Islet of Langerhans (tissue), 1 donor: ENCODE measurements at regions not wholly inside any gene's neighbourhood (a gene's known extent, or its start where the extent isn't known, plus 50 kb on each side); places are given as distances from the start of the nearest gene placed in this dataset.

Experiments used
- FAIRE-seq: peaks from one replicate; lab custom pipeline; 2011; peaks lifted over from hg19 to GRCh38; lab: Jason Lieb, UNC

DNA sequence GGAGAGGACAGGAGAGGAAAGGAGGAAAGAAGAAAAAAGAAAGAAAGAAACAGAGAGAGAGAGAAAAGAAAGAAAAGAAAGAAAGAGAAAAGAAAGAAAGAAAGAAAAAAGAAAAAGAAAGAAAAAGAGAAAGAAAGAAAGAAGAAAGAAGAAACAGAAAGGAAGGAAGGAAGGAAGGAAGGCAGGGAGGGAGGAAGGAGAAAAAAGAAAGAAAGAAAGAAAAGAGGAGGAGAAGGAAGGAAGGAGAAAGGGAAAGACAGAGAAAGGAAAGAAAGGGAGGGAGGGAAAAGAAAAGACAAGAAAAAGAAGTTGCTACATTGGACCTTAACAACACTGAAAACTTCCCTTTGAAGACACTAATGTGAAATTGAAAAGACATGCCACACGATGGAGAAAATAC lies 56.6 kb upstream of the CCL2 start:
- FAIRE-seq, result no peak

DNA sequence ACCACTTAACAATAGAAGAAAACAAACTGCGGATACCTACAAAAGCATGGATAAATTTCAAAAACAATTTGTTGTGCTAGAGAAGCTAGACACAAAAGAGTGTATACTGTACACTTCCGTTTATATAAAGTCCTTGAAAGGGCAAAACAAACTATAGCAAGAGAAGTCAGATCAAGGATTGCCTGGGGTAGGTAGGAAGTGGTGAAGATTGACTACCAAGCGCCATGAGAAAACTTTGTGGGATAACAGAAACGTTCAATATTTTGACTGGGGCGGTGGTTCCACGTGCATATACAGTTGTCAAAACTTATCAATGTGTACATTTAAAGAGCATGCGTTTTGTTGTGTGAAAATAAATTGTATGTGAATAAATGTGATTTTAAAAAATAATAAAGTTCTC lies 55.6 kb upstream of the CCL2 start:
- FAIRE-seq, result no peak

DNA sequence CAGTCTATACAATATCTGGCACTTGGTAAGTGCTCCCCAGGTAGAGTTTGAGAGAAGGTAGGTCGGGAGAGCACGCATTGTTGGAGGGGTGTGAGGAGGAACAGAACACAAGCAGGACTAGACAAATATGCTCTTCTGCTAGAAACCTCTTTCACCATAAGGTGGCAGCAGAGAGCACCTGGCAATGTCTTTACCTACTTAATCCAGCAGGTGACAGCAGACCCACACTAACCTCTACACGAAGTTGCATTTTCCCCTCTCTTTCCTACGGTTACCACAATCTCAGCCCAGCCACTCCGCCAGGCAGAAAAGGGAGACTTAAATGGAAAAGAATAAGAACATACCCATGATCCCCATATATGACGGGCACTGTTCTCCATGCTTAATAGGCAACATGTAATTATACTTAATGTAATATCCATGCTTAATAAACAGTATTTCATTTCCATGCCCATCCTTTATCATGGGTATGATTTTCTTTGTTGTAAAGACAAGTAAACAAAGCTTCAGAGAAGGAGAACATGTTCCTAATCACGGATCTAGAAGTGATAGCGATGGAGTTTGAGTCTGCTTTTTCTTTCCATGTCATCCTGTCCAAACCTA lies 55.1 kb upstream of the CCL2 start:
- peak; percentile 89 for FAIRE-seq

DNA sequence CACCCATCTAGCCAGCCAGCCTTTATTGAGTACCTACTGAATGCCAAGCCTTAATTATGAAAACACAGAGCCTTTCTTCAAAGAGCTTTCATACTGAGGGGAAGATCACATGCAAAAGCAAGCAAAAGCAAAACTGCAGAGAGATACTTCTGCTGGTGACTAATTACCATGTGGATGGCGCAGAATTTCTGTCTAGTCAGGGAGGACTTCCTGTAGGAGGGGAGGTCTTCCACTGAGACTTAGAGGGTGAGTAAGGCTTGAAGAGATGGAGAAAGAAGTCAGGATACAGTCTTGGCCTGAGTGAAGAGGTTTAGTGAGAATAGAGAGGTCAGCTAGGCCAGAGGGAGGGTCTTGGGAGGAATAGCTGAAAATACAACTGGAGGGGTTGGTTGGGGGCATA lies 53.9 kb upstream of the CCL2 start:
- FAIRE-seq, result no peak

DNA sequence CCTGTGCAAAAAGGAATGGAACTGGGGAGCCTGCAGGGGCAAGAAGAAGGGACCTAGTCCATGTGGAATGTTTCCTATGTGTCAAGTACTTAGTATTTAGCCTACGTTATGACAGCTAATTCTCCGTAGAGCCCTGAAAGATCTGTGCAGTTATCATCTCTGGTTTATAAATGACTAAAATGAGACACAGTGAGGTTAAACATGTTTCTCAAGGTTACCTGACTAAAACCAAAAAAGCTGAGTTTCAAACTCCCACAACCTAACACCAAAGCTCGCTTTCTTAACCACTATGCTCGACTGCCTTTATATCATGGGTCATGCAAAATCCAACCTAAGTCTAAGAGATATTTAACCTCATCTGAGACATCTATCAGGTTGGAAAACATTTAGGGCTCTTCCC lies 53.3 kb upstream of the CCL2 start:
- no peak for FAIRE-seq

DNA sequence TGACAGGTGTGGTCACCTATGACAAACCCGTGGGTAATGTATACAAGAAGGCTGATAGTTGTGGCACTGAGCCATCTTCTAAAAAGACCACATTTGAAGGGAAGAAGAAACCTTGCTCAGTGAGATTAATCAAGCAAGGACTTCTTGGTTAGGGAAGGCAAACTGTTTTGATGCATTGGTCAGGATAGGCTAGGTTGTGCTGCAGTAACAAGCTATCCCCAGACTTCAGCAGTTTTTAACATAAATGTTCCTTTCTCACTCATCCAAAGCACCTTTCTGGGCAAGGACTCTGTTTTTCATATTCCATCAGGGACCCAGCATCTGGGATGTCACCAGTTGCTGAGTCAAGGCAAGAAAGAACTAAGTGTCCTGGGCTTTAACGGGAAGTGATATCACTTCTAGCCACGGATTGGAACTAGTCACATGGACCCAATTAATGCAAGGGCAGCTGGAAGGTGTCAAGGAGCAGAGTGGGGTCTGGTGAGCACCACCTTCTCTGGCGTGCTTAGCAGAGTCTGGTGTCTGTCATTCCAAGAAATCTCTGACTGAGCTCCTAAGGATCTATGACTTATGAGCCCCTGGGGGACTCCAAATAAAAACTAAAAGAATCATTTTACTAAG lies 52.0 kb upstream of the CCL2 start:
- FAIRE-seq, result no peak

DNA sequence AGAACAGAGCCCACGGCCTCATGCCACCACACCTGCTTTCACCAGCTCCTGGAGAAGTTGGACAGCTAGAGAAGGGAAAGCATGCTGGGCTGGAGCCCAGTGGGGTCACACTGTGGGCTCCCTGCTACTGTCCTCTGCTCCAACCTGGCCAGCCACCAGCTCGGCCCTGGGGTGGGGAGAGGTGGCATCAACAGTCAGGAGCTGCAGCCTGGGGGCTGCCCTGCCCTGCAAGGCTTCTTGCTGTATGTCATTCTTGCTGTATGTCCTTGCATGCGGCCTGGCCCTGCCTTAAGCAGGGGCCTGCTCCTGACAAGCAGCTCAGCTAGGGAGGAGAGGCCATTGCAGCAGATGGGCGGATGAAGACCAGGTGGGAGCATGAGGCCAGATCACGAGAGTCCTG lies 50.7 kb upstream of the CCL2 start:
- no peak for FAIRE-seq
